ENCODE measurements at regions not wholly inside any gene's neighbourhood (a gene's known extent, or its start where the extent isn't known, plus 50 kb on each side); places are given as distances from the start of the nearest gene placed in this dataset.
"Not testable (repeated sequence)": the region's sequence is repeated elsewhere in the genome, so short reads cannot be mapped to it uniquely, and the experiment has no call there.

DNA sequence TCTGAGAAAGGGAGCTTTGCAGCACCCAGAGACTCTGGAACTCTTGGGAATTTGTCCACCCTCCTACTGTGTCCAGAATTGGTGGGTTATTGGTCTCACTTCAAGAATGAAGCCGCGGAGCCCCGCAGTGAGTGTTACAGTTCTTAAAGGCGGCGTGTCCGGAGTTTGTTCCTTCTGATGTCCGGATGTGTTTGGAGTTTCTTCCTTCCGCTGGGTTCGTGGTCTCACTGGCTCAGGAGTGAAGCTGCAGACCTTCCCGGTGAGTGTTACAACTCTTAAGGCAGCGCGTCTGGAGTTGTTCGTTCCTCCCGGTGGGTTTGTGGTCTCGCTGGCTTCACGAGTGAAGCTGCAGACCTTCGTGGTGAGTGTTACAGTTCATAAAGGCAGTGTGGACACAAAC, 824.7 kb downstream of the LRRTM4 start:
- DNase-seq, result not testable (repeated sequence)

DNA sequence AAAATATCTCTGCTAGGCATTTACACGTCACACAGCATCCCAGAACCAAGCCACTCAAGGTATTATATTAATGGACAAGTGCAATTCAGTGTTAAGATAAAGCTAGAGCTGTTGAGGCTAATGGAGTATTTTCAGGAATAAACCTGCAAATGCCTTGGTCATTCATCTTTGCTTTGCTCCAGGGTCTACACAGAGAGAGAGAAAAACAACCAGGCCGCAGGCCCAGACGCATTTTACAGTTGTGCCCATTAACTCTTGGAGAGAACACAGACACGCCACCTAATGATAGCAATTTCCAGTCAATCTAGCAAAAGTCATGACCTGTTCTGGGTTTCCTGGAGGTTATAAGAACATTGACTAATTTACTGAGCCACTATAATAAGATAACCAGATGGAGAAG, 829.3 kb downstream of the LRRTM4 start:
- no peak for DNase-seq

DNA sequence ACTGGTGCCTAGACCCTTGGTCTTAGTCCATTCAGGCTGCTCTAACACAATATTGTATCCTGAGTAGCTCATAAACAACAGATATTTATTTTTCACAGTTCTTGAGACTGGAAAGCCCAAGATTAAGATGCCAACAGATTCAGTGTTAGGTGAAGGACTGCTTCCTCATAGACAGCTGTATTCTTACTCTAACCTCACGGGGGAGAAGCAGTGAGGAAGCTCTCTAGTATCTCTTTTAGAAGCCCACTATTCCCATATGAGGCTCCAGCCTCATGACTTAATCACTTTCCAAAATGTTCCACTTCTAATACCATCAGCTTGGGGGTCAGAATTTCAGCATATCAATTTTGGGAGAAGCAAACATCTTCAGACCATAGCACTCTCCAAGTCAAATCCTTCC, 833.4 kb downstream of the LRRTM4 start:
- DNase-seq, result no peak

DNA sequence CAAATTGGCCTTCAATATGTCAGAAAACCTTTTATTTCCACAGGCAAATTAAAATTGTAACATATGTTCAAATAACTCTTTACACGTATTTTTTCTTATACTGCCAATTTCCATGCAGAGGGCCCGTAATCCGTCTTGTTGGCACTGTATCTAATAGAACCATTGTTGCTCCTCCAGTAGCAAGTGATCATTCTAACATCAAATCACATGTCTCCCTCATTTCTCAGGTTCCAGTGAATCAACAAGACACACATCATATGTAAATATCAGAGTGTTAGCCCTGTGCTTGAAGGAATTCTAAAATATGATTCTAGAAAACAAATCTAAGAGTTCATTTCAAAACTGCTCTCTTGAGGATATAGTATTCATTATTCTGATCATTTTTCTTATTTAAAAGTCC, 834.3 kb downstream of the LRRTM4 start:
- DNase-seq, result no peak

DNA sequence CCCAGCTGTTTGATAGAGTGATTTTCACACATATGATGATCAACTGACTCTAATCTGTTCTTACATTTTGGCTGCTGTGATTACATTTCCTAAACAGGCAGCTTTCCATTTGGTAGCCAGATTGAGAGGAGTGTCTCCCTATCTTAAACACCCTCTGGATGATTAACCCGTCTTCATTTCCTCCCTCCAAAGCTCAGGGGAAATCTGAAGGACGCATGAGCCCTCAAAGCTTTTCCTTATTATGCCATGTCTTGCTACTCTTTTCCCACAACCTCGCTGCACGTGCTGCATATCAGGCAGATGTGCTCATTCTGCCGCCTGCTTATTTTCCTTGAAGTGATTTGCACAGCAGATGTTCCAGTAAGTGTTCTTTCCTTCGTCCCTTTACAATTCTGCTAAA, 837.4 kb downstream of the LRRTM4 start:
- no peak for DNase-seq

DNA sequence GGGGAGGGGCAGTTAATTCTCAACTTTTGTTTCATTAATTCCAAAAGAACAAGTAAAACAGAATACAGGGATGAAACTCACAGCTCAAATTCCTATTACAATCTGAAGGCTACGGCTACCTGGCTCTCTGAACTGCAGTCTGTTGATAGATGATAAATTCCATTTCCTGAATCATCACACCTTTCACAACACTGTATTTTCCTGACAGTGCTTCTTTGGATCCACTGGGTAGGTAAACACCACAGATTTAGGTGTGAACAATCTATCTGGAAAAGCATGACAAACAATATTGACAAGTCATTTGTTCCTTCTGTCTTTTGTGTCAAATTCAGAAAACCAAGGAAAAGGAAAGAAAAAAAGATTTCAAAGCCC, 843.2 kb downstream of the LRRTM4 start:
- DNase-seq, result no peak

DNA sequence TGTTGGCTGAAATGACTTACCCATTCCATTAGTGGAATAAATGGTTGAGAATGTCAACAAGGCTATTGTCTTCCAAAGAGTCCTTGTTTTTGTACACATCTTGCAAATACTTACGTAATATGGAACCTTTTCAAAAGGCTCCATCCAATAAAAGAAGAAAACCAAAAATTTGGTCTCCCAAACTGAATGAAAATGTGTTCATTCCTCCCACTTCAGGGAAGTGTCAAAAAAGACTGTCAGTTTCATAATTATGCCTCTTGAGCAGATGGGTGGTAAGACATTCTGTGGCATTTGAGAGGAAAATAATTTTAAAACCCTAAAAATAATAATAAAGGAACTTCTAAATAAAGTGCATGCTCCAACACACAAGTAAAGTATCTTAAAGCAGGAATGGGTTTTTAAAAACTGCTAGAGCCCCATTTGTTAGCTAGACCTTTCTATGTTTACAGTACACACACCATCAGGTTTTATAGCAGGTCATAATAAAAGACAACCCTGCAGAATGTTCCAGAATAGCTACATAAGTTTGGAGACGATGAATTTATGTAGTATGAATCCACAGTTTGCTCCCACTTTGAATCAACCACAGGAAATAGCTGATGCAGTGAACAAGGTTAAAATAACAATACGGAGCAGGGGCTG, 843.7 kb downstream of the LRRTM4 start:
- DNase-seq, result no peak

DNA sequence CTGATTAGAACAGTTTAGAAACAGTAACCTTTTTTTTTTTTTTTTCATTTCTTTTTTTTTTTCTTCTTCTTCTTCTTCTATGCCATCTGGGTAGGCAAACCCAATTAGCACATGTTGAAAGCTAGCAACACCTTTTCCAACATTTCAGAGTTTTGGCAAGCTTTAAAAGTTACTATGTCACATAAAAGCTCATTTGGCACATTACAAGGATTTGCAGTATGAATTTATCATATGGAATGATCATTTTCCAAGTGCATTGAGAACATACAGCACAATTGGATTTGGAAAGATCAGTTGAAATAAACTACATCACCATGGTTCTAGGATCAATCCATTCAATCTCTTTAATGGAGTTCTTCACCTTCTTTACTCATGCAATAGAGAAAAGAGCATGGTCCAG, 847.0 kb downstream of the LRRTM4 start:
- DNase-seq, result no peak

DNA sequence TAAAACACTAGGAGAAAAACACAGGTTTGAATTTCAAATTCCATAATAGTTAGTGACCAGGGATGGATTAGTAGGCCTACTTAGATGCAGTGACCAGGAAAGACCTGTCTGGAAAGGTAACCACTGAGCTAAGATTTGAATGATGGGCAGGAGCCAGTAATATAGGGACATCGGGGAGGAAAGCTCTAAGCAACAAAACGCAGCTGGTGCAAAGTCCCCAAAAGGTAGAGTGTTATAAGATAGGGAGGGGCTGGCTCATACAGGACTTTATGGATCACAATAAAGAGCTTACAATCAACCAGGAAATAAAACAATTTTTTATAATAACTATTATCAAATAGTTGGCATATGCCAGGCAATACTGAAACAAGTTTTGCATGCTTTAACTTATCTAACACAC, 849.4 kb downstream of the LRRTM4 start:
- no peak for DNase-seq

DNA sequence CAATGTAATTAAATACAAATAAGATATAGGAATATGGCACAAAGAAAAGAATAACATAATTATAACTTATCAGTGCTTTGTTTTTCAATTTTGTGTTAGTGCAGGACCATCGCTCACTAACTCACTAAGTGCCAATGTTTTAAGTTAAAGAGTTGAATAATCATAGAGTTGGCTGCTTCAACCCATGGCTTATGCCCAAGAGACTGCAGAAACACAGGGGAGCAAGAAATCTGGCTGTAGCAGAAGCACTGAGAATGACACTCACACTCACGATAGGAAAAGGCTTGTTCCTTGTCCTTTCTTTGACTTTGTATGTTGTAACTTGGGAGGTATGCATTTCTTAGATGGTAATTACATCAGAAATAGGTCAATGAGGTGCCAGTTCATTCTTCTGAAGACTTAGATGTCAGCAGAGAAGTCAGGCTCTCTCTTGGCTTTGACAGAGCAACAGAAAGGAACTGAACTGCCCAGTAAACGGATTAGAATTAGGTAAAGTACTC, 852.2 kb downstream of the LRRTM4 start:
- DNase-seq, result no peak

DNA sequence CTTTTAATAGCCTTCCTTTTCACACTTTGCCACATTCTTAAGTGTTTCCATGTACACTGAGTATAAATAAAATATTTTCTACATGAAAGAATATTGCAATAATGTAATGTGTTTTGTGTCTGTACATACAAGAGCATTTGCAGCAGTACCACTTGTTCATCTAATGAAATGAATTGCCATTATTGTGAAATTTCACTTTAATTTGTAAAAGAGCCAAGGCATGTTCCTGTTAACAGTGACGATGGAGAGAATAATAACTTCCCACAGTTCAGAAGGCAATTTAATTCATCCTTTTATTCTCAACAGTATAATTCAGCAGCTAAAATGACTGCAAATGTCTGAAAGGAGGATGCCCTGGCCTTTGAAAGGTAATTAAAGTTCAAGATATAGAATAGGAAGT, 853.9 kb downstream of the LRRTM4 start:
- no peak for DNase-seq

DNA sequence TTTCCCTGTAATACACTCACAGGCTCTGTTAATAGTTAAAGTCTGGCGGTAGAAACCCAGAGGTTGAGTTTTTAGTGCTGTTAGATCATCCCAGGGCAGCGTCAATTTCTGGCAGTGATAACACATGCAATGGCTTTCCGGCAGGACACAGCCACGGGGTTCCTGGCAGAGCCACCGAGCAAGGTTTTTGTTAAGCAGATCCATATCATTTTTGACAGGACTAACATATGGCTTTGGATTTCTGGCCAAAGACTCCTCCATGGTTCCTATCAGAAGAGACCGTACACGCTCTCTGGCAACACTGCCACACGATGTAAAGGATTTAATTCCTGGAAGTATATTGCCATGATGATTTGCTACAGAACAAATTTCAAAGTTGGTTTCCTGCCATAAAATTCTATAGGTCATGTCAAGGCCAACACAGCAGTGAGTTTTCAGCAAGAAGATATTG, 854.3 kb downstream of the LRRTM4 start:
- DNase-seq, result no peak

DNA sequence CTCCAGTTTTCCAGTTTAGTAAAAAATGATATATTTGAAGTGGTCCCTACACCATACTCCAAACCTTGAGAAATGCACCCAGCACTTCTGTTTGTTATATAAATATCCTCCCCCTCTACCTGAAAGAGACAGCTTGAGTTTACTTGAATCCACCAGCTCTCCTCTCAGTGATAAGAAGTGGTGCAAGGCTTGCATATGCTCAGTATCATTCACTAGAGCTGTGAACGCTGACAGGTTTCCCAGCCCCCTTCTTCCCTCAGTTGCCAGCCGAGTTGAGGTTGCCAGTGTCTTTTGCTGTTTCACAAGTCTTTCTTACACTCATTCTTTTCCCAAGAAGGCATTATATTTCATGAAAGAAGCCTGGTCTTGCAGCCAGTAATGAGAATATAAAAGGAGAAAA, 880.0 kb downstream of the LRRTM4 start:
- DNase-seq, result no peak

DNA sequence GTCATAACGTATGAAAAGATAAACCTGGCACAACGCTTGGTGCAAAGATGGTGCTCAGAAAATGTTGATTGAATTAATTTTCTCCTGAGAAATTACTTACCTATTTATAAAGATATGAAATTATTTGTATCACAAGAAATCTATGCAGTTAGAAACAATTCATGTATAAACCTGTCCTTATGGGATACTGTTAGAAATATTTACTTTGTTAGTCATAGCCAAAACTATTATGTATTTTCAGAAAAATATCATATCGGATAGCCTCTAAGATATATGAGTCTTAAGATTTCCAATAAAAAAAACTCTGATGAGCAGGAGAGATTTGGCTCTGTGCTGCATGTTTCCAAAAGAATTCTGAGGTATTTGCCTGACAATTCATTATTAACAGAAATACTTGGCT, 880.7 kb downstream of the LRRTM4 start:
- DNase-seq, result no peak

DNA sequence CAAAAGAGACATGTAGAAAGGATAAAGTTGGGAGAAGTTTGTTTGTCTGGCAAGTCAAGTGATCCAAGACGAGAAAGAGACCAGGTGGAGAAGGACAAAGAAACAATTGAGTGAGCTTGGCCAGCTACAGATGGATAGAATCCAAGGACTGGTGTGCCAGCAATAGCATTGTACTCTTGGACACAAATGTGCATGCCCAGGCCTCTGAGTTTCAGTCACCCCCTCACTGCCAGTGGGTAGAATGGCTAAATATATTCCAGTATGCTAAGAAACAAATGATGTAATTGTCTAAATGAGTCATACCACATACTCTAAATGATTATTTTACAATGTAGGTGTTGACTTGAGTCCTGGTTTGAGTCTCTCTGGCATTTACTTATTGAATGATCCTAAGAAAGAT, 881.3 kb downstream of the LRRTM4 start:
- no peak for DNase-seq

DNA sequence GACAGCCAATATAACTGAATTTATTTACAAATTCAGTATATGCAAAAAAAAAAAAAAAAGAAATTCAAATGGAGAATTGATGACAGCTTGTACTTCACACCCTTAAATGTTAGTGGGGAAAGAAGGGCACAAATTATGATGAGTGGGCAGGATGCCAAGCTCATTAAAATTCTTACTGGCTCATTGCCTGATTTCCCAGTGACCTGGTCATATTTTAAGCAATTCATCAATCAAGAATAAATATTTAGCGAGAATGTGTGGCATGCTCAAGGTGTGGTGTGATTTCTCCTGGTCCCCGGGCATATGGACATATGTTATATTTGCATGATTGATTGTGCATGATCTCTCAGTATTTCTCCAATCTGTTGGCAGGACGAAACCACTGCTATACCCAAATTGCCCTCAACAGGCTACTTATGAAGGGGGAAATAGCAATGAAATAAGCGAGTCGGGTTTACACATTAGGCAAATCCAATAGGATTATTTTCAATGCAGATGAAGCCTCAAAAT, 883.0 kb downstream of the LRRTM4 start:
- no peak for DNase-seq

DNA sequence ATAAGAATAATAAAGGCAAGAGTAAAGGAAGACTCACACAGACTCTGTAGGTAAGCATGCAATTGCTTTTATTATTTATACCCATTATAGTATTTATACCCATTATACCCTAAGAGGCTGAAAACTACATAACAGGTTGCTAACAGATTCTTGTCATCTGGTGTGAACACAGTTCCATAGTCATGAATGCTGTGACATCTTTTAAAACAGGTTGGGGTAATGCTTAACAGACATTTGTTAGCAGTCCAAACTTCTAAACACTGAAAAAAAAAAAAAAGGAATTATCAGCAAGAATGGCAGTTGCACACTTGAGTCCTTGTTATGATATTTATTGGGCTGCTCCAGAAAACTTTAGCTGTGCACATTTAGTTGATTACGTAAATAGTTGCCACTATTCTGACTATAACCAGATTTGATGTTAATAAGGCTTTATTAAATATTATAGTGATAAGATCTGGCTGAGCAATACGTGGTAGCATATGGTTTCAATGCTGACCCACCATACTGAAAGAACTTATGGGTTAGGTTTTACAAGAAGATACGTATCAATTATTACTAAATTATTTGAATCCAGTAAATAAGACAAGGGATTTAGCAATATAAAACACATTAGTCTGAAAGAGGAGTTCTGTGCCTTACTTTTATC, 888.8 kb downstream of the LRRTM4 start:
- DNase-seq, result no peak

DNA sequence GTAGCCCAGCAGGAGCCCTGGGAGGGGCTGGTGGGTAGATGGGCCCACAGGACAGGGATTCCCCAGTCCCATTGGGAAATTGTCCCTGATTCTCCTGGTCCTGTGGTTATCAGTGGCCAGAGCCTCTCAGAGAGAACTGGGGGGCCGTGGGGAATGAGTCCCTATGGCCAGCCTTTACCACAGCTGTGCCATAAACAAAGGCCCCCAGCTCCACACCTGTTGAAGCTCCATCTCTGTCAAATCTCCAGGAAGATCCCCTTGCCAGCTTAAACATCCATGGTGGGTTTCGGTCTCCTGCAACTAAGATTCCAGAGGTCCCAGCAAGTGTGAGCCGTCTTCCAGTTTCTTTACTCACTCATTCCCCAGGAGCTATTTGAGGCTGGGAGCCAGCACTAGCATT, 897.1 kb downstream of the LRRTM4 start:
- DNase-seq, result no peak

DNA sequence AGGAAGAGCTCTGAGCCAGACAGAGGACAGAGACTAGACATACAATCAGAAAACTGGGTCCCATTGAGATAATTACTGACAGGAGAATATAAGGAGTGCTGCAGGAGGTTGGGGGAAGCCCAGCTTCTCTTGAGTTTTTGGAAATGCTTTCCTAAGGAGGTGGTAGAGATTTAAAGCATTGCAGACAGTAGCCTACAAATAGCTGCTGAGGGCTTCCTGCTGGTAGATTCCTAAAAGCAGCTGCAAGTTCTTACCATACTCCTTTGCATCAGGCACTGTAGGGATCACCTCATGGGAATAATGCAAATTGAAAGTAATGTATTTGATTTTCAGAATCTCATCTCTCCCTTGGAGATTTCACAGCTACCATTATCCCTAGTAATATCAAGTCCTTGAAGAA, 902.6 kb upstream of the GCFC2 start:
- DNase-seq, result no peak

DNA sequence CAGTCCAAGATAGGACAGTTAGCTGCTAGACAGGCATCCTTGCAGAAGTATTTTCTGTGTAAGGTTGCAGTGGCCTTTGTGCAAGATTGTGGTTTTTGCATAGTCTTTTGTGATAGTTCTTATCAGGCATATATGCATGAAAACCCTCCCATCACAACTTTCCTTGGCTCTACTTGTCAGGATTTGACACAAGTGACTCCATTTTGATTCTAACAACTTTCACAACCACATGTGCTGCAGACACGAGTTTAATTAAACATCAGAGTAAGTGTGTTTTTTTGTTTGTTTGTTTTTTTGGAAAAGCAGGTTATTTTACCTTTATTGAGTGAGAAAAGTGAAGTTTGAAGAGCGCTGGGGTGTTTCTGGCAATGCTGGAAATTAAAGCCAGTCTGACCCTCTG, 902.0 kb upstream of the GCFC2 start:
- no peak for DNase-seq

DNA sequence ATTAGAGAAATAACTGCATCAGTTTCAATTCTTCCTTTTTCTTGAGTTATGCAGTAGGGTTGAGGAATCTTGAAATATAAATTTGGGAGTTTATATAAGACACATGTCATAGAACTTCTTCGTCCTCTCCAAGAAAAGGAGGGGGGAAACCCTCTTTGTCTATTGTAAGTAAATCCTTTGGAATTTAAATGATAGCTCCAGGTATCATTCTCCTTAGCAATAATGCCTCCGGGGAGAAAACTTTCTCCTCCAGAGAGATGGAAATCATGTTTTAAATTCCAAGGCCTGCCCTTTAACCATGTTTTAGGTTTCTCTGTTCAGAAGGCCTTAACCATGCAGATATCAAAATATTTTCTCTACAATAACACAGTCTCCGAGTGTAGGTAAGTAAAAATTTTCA, 899.7 kb upstream of the GCFC2 start:
- DNase-seq, result no peak

DNA sequence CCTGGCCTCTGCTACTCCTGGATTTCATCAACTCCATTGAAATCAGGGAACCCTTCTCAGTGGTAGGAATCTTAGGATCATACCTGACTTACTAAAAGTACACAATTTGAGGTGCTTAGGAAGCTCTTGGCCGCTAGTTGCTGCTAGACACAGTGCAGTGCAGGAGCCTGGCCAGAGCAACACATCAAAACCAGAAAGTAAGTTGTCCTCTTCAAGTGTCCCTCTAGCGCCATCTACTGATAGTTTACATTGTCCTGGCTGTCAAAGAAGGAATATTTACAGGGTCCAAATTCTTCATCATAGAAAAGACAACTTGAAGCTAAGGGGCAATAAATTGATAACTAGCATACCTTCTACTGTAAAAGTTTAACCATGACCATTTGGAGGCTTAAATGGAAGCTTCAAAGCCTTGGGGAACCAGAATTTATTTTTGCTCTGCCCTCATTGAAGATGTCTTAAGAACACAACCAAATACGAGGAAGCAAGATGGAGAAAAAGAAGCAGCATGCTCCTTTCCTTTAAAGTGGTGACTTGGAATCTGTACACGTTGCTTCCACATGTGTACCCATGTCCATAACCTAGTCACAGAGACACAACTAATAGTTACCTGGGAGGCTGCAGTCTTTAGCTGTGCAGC, 889.1 kb upstream of the GCFC2 start:
- no peak for DNase-seq

DNA sequence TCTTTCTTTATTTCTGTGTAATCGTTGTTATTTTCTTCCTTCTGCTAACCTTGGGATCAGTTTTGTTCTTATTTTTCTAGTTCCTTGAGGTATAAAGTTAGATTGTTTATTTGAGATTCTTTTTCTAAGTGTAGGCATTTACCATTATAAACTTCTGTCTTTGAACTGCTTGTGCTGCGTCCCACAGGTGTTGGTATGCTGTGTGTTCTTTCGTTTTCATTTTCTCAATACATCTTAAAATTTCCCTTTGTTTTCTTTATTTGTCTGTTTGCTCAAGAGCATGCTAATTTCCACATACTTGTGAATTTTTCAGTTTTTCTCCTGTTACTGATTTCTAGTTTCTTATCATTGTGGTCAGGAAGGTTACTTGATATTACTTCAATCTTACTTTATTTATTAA, 873.8 kb upstream of the GCFC2 start:
- no peak for DNase-seq

DNA sequence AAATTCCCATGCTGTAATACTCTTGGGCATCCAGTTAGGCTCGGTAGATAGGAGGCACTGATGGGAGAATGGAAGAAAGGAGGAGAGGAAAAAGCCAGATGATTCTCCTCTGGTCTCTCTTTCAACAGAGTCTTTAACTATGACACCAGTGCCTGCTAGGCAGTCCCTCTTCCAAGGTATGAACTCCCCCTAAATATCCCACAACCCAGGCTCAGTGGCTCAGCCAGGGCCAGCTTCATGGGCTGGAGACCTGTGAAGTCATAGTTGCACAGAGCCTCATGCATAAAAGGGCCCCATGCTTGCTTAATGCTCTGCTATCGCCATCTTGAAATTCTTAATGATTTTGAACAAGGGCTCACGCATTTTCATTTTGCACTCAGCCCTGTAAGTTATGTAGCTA, 869.2 kb upstream of the GCFC2 start:
- no peak for DNase-seq
